ENCODE measurements at regions not wholly inside any gene's neighbourhood (a gene's known extent, or its start where the extent isn't known, plus 50 kb on each side); places are given as distances from the start of the nearest gene placed in this dataset.

- H3K4me1 ChIP-seq (ENCODE audit: insufficient read depth, low read length): no peaks in the 10 kb centered on the region; the same call in 1 of the 2 replicates
- no peak overlapping the region for H4K5ac ChIP-seq (ENCODE audit: insufficient read length, low read depth, low read length)
- no peak for TF ChIP-seq CTCF (conservative IDR thresholded peaks at IDR 0.05)
- no peak overlapping the region for H4K91ac ChIP-seq (ENCODE audit: insufficient read length, low read depth, low read length)
- Mint-ChIP-seq H3K9me3 (no peaks in the 10 kb centered on the region), H3K27me3 (ENCODE audit: low read depth) (no peaks in the 10 kb centered on the region), H3K36me3 (ENCODE audit: insufficient read depth in 1 of 3, low read depth in 3 of 3) (no peaks in the 10 kb centered on the region), H3K27ac (no peak overlapping the region), H3K4me3 (no peak overlapping the region), H3K4me1 (peaks cover 24 to 25% of the 10 kb centered on the region in 2 experiments)
- H3K14ac ChIP-seq (ENCODE audit: insufficient read depth, low read length): no peak overlapping the region
- H3K23me2 ChIP-seq (ENCODE audit: insufficient read length, low read depth, low read length, poor library complexity, severe bottlenecking): no peaks in the 10 kb centered on the region
- no peak for DNase-seq
- no peak overlapping the region for H2BK15ac ChIP-seq (ENCODE audit: low read depth, low read length)
- no peak overlapping the region for H4K8ac ChIP-seq (replicated peaks; ENCODE audit: insufficient read length, low read depth, low read length)
- no peak overlapping the region for H2BK20ac ChIP-seq (ENCODE audit: low read depth, low read length, poor library complexity, severe bottlenecking)
- no peak overlapping the region for H2AFZ ChIP-seq (ENCODE audit: low read length)
- H3T11ph ChIP-seq (ENCODE audit: low read length): no peak overlapping the region
- no peak overlapping the region for H2BK5ac ChIP-seq (ENCODE audit: insufficient read length, low read length)
- no peak overlapping the region for H3K4ac ChIP-seq (ENCODE audit: low read depth, low read length)
- no peak overlapping the region for H2BK120ac ChIP-seq (ENCODE audit: low read depth, low read length, poor library complexity, severe bottlenecking)
- H3K9me3 ChIP-seq (ENCODE audit: control insufficient read depth, low read depth, low read length): no peaks in the 10 kb centered on the region
- no peak overlapping the region for H3K4me2 ChIP-seq (ENCODE audit: insufficient read depth, insufficient read length, low read length)
- H3K9ac ChIP-seq (ENCODE audit: extremely low read depth, insufficient read length, low read length): no peak overlapping the region
- no peaks in the 10 kb centered on the region for H3K27me3 ChIP-seq (ENCODE audit: insufficient read depth, low read length)
- no peak overlapping the region for H2BK12ac ChIP-seq (ENCODE audit: insufficient read length, low read depth, low read length)
- H2AK5ac ChIP-seq (ENCODE audit: insufficient read length, low read length): no peak overlapping the region
- H3K18ac ChIP-seq (ENCODE audit: insufficient read length, low read depth, low read length): no peak overlapping the region
- H3K79me2 ChIP-seq (ENCODE audit: insufficient read depth, low read length): no peaks in the 10 kb centered on the region
- WGBS (ENCODE audit: extremely low coverage, insufficient read length, low lambda C conversion rate): no CpG with 5 or more reads among the region's 2 CpGs
- no peak overlapping the region for H3K23ac ChIP-seq (ENCODE audit: insufficient read length, low read depth, low read length)
- H3K56ac ChIP-seq (ENCODE audit: insufficient read length, low read depth, low read length): no peak overlapping the region
- H3K27ac ChIP-seq (ENCODE audit: insufficient read length, low read depth, low read length): no peak overlapping the region
- no peaks in the 10 kb centered on the region for H4K20me1 ChIP-seq (ENCODE audit: control insufficient read depth, insufficient read depth, insufficient read length)
- no peaks in the 10 kb centered on the region for H3K79me1 ChIP-seq (ENCODE audit: insufficient read depth, low read depth, low read length, poor library complexity, severe bottlenecking)
These were observed 131.2 kb downstream of the CD47 start for GRCh38 chr3:107959550-107960154.

All from H9 (cell line).